HEK293 (cell line): ENCODE measurements at regions not wholly inside any gene's neighbourhood (a gene's known extent, or its start where the extent isn't known, plus 50 kb on each side); places are given as distances from the start of the nearest gene placed in this dataset.
A peak's percentile ranks its signal among the peaks of the same experiment; 100 is the strongest.

ENCODE experiments used
- CTCF ChIA-PET: fragments of 350-600 bp; formaldehyde crosslinking; extraction: SDS; loops from one replicate; lab custom pipeline; 2021; ENCODE audit warnings: antibody characterized with exemption; lab: Yijun Ruan, JAX
- POLR2A ChIA-PET: fragments of 300-600 bp; formaldehyde crosslinking; extraction: SDS; loops from one replicate; lab custom pipeline; 2020; ENCODE audit warnings: antibody characterized with exemption, inconsistent platforms; lab: Yijun Ruan, JAX
- H3K27ac ChIP-seq: fragments of 200-500 bp; sonication (Bioruptor generic); 2 replicates; pipeline ENCODE4 v1.5.1; 2014; ENCODE audit warnings: low read depth, low read length, control low read depth, inconsistent platforms; ENCODE audit errors: extremely low read depth
- H3K36me3 ChIP-seq, 2 experiments: fragments of 200-500 bp in 1 of 2; sonication (Bioruptor generic) in 1 of 2; 1 replicate in 1 of 2; 2 replicates in 1 of 2; pipeline ENCODE4 v1.5.1; 2014 to 2017; ENCODE audit warnings: inconsistent platforms in 2 of 2, low read length in 2 of 2; ENCODE audit not compliant: control insufficient read depth in 2 of 2, insufficient read depth in 1 of 2
- H3K4me1 ChIP-seq: fragments of 200-500 bp; sonication (Bioruptor generic); 2 replicates; pipeline ENCODE4 v1.5.1; 2014; ENCODE audit warnings: mild to moderate bottlenecking, low read length, inconsistent platforms; ENCODE audit not compliant: control insufficient read depth, insufficient read depth
- H3K4me3 ChIP-seq: 2 replicates; pipeline ENCODE4 v1.5.1; 2011; ENCODE audit warnings: low read depth, mild to moderate bottlenecking, control low read depth, low read length, moderate library complexity
- H3K9me3 ChIP-seq: fragments of 200-500 bp; sonication (Bioruptor generic); 2 replicates; pipeline ENCODE4 v1.5.1; 2014; ENCODE audit warnings: low read depth, low read length, inconsistent platforms; ENCODE audit not compliant: control insufficient read depth, insufficient read depth
- BCL11B ChIP-seq: fragments of 450-650 bp; formaldehyde crosslinking; IDR thresholded peaks from 2 replicates; pipeline ENCODE4 v1.5.1; 2016; ENCODE audit warnings: low read depth, missing biosample characterization, missing genetic modification characterization
- BCL6B ChIP-seq: fragments of 450-650 bp; formaldehyde crosslinking; IDR thresholded peaks from 2 replicates; pipeline ENCODE4 v1.5.1; 2017; ENCODE audit warnings: missing biosample characterization, missing genetic modification characterization
- GFI1B ChIP-seq: fragments of 450-650 bp; formaldehyde crosslinking; IDR thresholded peaks from 2 replicates; pipeline ENCODE4 v1.5.1; 2016; ENCODE audit warnings: missing biosample characterization, missing genetic modification characterization
- GLI4 ChIP-seq: fragments of 450-650 bp; formaldehyde crosslinking; IDR thresholded peaks from 2 replicates; pipeline ENCODE4 v1.5.1; 2016; ENCODE audit warnings: missing biosample characterization, missing genetic modification characterization
- GLIS1 ChIP-seq: fragments of 450-650 bp; formaldehyde crosslinking; IDR thresholded peaks from 2 replicates; pipeline ENCODE4 v1.5.1; 2016; ENCODE audit warnings: missing biosample characterization, missing genetic modification characterization
- GLIS2 ChIP-seq: fragments of 450-650 bp; formaldehyde crosslinking; IDR thresholded peaks from 2 replicates; pipeline ENCODE4 v1.5.1; 2016; ENCODE audit warnings: missing biosample characterization, missing genetic modification characterization
- HOXA7 ChIP-seq: sonication (generic); formaldehyde crosslinking; IDR thresholded peaks from 2 replicates; pipeline ENCODE4 v1.8.1; 2022; ENCODE audit warnings: missing genetic modification reagents, borderline replicate concordance
- IKZF3 ChIP-seq: fragments of 450-650 bp; IDR thresholded peaks from 2 replicates; pipeline ENCODE4 v1.5.0; 2018; ENCODE audit warnings: missing biosample characterization, mild to moderate bottlenecking, missing genetic modification characterization, moderate library complexity
- KLF1 ChIP-seq: fragments of 450-650 bp; formaldehyde crosslinking; IDR thresholded peaks from 2 replicates; pipeline ENCODE4 v1.5.1; 2016; ENCODE audit warnings: missing biosample characterization, missing genetic modification characterization
- OVOL3 ChIP-seq: fragments of 450-650 bp; formaldehyde crosslinking; IDR thresholded peaks from 2 replicates; pipeline ENCODE4 v1.5.1; 2016; ENCODE audit warnings: missing biosample characterization, missing genetic modification characterization
- PATZ1 ChIP-seq: fragments of 450-650 bp; formaldehyde crosslinking; IDR thresholded peaks from 2 replicates; pipeline ENCODE4 v1.5.1; 2016; ENCODE audit warnings: missing biosample characterization, missing genetic modification characterization
- TCF7L2 ChIP-seq: IDR thresholded peaks from 2 replicates; pipeline ENCODE4 v1.6.1; 2011; ENCODE audit warnings: low read depth, mild to moderate bottlenecking, inconsistent platforms, low read length, moderate library complexity, borderline replicate concordance
- ZBTB11 ChIP-seq: fragments of 450-650 bp; formaldehyde crosslinking; conservative IDR thresholded peaks from 2 replicates; pipeline ENCODE4 v1.5.1; 2016; ENCODE audit warnings: low read depth, missing biosample characterization, missing genetic modification characterization
- ZBTB17 ChIP-seq: fragments of 450-650 bp; formaldehyde crosslinking; IDR thresholded peaks from 2 replicates; pipeline ENCODE4 v1.5.1; 2016; ENCODE audit warnings: missing biosample characterization, missing genetic modification characterization
- ZBTB48 ChIP-seq: fragments of 450-650 bp; formaldehyde crosslinking; IDR thresholded peaks from 2 replicates; pipeline ENCODE4 v1.5.1; 2016; ENCODE audit warnings: missing biosample characterization, missing genetic modification characterization
- ZNF121 ChIP-seq: fragments of 450-650 bp; formaldehyde crosslinking; IDR thresholded peaks from 2 replicates; pipeline ENCODE4 v1.5.1; 2016; ENCODE audit warnings: missing biosample characterization, missing genetic modification characterization
- ZNF211 ChIP-seq: fragments of 450-650 bp; formaldehyde crosslinking; IDR thresholded peaks from 2 replicates; pipeline ENCODE4 v1.5.1; 2016; ENCODE audit warnings: low read depth, missing biosample characterization, missing genetic modification characterization
- ZNF23 ChIP-seq: fragments of 450-650 bp; formaldehyde crosslinking; IDR thresholded peaks from 2 replicates; pipeline ENCODE4 v1.5.1; 2016; ENCODE audit warnings: missing biosample characterization, missing genetic modification characterization, borderline replicate concordance
- ZNF239 ChIP-seq: fragments of 450-650 bp; formaldehyde crosslinking; IDR thresholded peaks from 2 replicates; pipeline ENCODE4 v1.5.1; 2016; ENCODE audit warnings: missing biosample characterization, missing genetic modification characterization
- ZNF335 ChIP-seq: fragments of 450-650 bp; formaldehyde crosslinking; conservative IDR thresholded peaks from 2 replicates; pipeline ENCODE4 v1.5.1; 2016; ENCODE audit warnings: missing biosample characterization, missing genetic modification characterization
- ZNF473 ChIP-seq: fragments of 450-650 bp; formaldehyde crosslinking; IDR thresholded peaks from 2 replicates; pipeline ENCODE4 v1.5.1; 2017; ENCODE audit warnings: missing biosample characterization, missing genetic modification characterization
- ZNF530 ChIP-seq: fragments of 450-650 bp; formaldehyde crosslinking; IDR thresholded peaks from 2 replicates; pipeline ENCODE4 v1.5.1; 2016; ENCODE audit warnings: low read depth, missing biosample characterization, missing genetic modification characterization
- ZNF549 ChIP-seq: fragments of 450-650 bp; IDR thresholded peaks from 2 replicates; pipeline ENCODE4 v1.5.1; 2018; ENCODE audit warnings: missing biosample characterization, missing genetic modification characterization, mild to moderate bottlenecking, inconsistent platforms, moderate library complexity
- ZNF585B ChIP-seq: fragments of 450-650 bp; formaldehyde crosslinking; IDR thresholded peaks from 2 replicates; pipeline ENCODE4 v1.5.1; 2016; ENCODE audit warnings: missing biosample characterization, missing genetic modification characterization
- ZNF600 ChIP-seq: fragments of 450-650 bp; formaldehyde crosslinking; IDR thresholded peaks from 2 replicates; pipeline ENCODE4 v1.5.1; 2016; ENCODE audit warnings: missing biosample characterization, missing genetic modification characterization
- ZNF623 ChIP-seq: fragments of 450-650 bp; formaldehyde crosslinking; IDR thresholded peaks from 2 replicates; pipeline ENCODE4 v1.5.1; 2016; ENCODE audit warnings: missing biosample characterization, missing genetic modification characterization
- ZNF629 ChIP-seq: fragments of 450-650 bp; formaldehyde crosslinking; IDR thresholded peaks from 2 replicates; pipeline ENCODE4 v1.5.1; 2017; ENCODE audit warnings: missing biosample characterization, missing genetic modification characterization
- ZNF654 ChIP-seq: fragments of 450-650 bp; formaldehyde crosslinking; IDR thresholded peaks from 2 replicates; pipeline ENCODE4 v1.5.1; 2016; ENCODE audit warnings: low read depth, missing biosample characterization, missing genetic modification characterization
- ZNF704 ChIP-seq: fragments of 450-650 bp; formaldehyde crosslinking; IDR thresholded peaks from 2 replicates; pipeline ENCODE4 v1.5.1; 2016; ENCODE audit warnings: missing biosample characterization, missing genetic modification characterization
- ZNF747 ChIP-seq: fragments of 450-650 bp; formaldehyde crosslinking; IDR thresholded peaks from 2 replicates; pipeline ENCODE4 v1.5.1; 2016; ENCODE audit warnings: missing biosample characterization, missing genetic modification characterization
- ZNF776 ChIP-seq: fragments of 450-650 bp; formaldehyde crosslinking; IDR thresholded peaks from 2 replicates; pipeline ENCODE4 v1.5.0; 2017; ENCODE audit warnings: missing biosample characterization, missing genetic modification characterization, borderline replicate concordance
- ZNF791 ChIP-seq: fragments of 450-650 bp; formaldehyde crosslinking; IDR thresholded peaks from 2 replicates; pipeline ENCODE4 v1.5.1; 2016; ENCODE audit warnings: missing biosample characterization, missing genetic modification characterization
- ZNF830 ChIP-seq: fragments of 450-650 bp; IDR thresholded peaks from 2 replicates; pipeline ENCODE4 v1.5.0; 2018; ENCODE audit warnings: missing biosample characterization, missing genetic modification characterization, low read depth, mild to moderate bottlenecking, moderate library complexity

- Histone ChIP-seq H3K36me3 (no peaks in the 10 kb centered on the region), H3K27ac (no peak overlapping the region), H3K4me1 (peaks cover 18% of the 10 kb centered on the region), H3K9me3 (no peaks in the 10 kb centered on the region), H3K4me3 (no peak overlapping the region)
- CTCF ChIA-PET = interaction anchor here (0.7 to 1.6 kb wide), 4 partner anchors 52 to 317 kb away, joined by 3 to 5 read pairs (median 4); no protein-coding TSS in a partner anchor
- POLR2A ChIA-PET = no interaction called here
- TF ChIP-seq ZNF23 (tag by site-specific recombination) = no peak
- no peak for TF ChIP-seq ZNF704 (tag by site-specific recombination)
- no peak for TF ChIP-seq TCF7L2
- no peak for TF ChIP-seq ZNF629
- TF ChIP-seq ZNF776 (tag by site-specific recombination) = no peak
- no peak for TF ChIP-seq ZNF830 (tag by site-specific recombination)
- TF ChIP-seq IKZF3 (tag by site-specific recombination) = peak; percentile 40; the same call in 1 of the 2 replicates
- TF ChIP-seq OVOL3 (tag by site-specific recombination) = no peak
- TF ChIP-seq GFI1B (tag by site-specific recombination) = no peak
- TF ChIP-seq ZNF121 (tag by site-specific recombination) = no peak
- TF ChIP-seq HOXA7 = no peak
- peak; percentile 77; the same call in 1 of the 2 replicates for TF ChIP-seq ZBTB17 (tag by site-specific recombination)
- no peak for TF ChIP-seq ZBTB11 (tag by site-specific recombination)
- TF ChIP-seq ZNF791 = no peak
- TF ChIP-seq ZNF549 = no peak
- no peak for TF ChIP-seq ZNF239 (tag by site-specific recombination)
- TF ChIP-seq BCL6B (tag by site-specific recombination) = no peak
- TF ChIP-seq ZNF654 (tag by site-specific recombination) = no peak
- no peak for TF ChIP-seq KLF1 (tag by site-specific recombination)
- TF ChIP-seq GLIS2 (tag by site-specific recombination) = no peak
- no peak for TF ChIP-seq ZNF211 (tag by site-specific recombination)
- TF ChIP-seq ZNF600 (tag by site-specific recombination) = peak; percentile 83
- TF ChIP-seq GLIS1 (tag by site-specific recombination) = peak; percentile 54
- no peak for TF ChIP-seq PATZ1 (tag by site-specific recombination)
- no peak for TF ChIP-seq ZNF473
- TF ChIP-seq ZNF530 (tag by site-specific recombination) = no peak
- TF ChIP-seq GLI4 (tag by site-specific recombination) = no peak
- no peak for TF ChIP-seq ZNF623 (tag by site-specific recombination)
- TF ChIP-seq ZNF335 (tag by site-specific recombination) = no peak
- no peak for TF ChIP-seq ZNF585B (tag by site-specific recombination)
- TF ChIP-seq ZBTB48 (tag by site-specific recombination) = no peak
- no peak for TF ChIP-seq BCL11B (tag by site-specific recombination)
- TF ChIP-seq ZNF747 (tag by site-specific recombination) = no peak
These were observed 67.8 kb upstream of the IGF1R start for GRCh38 chr15:98580572-98580971.
